ENCODE measurements at regions not wholly inside any gene's neighbourhood (a gene's known extent, or its start where the extent isn't known, plus 50 kb on each side); places are given as distances from the start of the nearest gene placed in this dataset.

DNA sequence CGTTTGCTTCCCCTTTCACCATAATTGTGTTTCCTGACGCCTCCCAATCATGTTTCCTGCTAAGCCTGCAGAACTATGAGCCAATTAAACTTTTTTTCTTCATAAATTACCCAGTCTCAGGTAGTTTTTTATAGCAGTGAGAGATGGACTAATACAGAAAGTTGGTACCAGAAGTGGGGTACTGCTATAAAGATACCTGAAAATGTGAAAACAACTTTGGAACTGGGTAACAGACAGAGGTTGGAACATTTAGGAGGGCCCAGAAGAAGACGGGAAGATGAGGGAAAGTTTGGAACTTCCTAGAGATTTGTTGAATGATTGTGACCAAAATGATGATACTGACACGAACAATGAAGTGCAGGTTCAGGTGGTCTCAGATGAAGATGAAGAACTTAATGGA, 1058.6 kb upstream of the CITED2 start:
- no peaks in the 10 kb centered on the region for H3K27me3 ChIP-seq (ENCODE audit: low read depth)
- H3K9me3 ChIP-seq (replicated peaks): no peaks in the 10 kb centered on the region
- H3K4me1 ChIP-seq: peaks cover 6% of the 10 kb centered on the region
- H3K36me3 ChIP-seq: no peaks in the 10 kb centered on the region
- H3K4me3 ChIP-seq: no peak overlapping the region
- TF ChIP-seq, protein P1, sequence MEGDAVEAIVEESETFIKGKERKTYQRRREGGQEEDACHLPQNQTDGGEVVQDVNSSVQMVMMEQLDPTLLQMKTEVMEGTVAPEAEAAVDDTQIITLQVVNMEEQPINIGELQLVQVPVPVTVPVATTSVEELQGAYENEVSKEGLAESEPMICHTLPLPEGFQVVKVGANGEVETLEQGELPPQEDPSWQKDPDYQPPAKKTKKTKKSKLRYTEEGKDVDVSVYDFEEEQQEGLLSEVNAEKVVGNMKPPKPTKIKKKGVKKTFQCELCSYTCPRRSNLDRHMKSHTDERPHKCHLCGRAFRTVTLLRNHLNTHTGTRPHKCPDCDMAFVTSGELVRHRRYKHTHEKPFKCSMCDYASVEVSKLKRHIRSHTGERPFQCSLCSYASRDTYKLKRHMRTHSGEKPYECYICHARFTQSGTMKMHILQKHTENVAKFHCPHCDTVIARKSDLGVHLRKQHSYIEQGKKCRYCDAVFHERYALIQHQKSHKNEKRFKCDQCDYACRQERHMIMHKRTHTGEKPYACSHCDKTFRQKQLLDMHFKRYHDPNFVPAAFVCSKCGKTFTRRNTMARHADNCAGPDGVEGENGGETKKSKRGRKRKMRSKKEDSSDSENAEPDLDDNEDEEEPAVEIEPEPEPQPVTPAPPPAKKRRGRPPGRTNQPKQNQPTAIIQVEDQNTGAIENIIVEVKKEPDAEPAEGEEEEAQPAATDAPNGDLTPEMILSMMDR (IDR thresholded peaks at IDR 0.05; ENCODE audit: borderline replicate concordance): no peak
- no peak for DNase-seq
- no peak overlapping the region for H3K27ac ChIP-seq (replicated peaks)
- intact Hi-C loops (cut with micrococcal nuclease): no loop called here

DNA sequence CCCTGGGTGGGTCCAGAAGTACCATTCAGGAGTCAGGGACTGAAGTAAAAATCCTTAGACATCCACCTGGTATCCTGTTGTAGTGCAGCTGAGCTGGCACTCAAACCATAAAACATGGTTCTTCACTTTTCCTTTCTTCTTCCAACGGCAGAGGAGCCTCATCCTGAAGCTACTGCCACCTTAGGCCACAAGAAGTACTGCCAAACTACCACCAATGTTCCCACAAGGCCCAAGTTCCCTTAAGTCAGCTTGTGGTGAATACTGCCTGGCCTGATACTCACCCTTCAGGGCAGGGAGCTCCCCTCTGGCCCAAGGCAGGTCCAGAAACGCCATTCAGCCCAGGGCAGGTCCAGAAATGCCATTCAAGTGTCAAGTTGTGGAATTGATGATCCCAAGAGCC, 1053.4 kb upstream of the CITED2 start:
- TF ChIP-seq, protein P1 (IDR thresholded peaks at IDR 0.05; ENCODE audit: borderline replicate concordance): no peak
- no peaks in the 10 kb centered on the region for H3K4me1 ChIP-seq
- peaks cover 18% of the 10 kb centered on the region for H3K9me3 ChIP-seq (replicated peaks)
- no peak for DNase-seq
- no peaks in the 10 kb centered on the region for H3K27me3 ChIP-seq (ENCODE audit: low read depth)
- no peak overlapping the region for H3K4me3 ChIP-seq
- H3K27ac ChIP-seq (replicated peaks): no peak overlapping the region
- no peaks in the 10 kb centered on the region for H3K36me3 ChIP-seq
- intact Hi-C loops (cut with micrococcal nuclease): no loop called here

DNA sequence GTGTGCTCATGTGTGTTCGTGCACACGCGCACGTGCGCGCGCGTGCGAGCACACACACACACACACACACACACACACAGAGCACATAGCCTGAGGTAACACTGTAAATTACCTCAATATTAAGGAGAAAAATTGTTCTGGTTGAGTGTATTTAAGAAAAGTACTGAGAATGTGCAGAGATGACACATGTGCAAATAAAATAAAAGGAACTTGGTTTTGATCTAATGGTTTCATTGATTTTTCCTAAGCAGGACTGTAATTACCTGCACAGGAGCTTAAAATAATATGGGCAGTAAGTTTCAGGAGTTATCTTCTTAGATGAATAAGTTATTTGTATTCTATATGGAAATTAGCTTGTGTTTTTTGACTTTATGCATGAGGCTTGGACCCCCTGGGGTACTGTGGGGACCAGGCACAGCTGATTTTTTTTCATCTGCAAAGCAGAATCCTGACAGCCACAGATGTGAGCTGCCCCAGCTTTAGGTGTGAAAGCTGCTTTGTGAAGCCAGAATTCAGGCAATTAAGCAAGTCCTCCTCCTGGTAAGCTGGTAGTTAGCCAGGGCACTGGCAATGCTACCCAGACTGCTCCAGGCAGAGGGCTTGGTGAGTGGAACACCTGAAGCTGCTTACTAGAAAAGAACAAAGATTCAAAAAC, 1040.6 kb upstream of the CITED2 start:
- DNase-seq: no peak
- Histone ChIP-seq H3K27me3 (ENCODE audit: low read depth) (no peaks in the 10 kb centered on the region), H3K27ac (replicated peaks) (no peak overlapping the region), H3K4me3 (no peak overlapping the region), H3K36me3 (no peaks in the 10 kb centered on the region), H3K4me1 (no peaks in the 10 kb centered on the region), H3K9me3 (replicated peaks) (peaks cover 18% of the 10 kb centered on the region)
- intact Hi-C loops (cut with micrococcal nuclease): no loop called here
- TF ChIP-seq, protein P1 (IDR thresholded peaks at IDR 0.05; ENCODE audit: borderline replicate concordance): no peak

DNA sequence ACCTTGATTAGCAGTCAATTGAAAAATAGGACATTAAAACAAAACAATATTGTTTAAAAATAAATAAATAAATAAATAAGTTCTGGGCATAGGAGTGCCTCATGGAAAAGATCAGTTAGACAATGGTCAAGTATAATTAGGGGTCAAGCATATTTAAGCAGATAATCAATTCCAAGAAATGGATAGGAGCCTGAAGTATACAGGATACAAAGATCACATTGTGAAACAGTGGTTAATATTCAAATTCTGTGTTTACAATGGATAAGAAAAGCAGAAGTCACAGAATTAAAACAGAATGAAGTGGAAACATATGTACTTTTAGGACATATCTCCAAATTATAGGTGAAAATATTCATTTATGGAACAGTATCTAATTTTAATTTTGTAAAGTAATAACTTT, 1028.6 kb upstream of the CITED2 start:
- H3K27ac ChIP-seq (replicated peaks): no peak overlapping the region
- H3K36me3 ChIP-seq: no peaks in the 10 kb centered on the region
- H3K27me3 ChIP-seq (ENCODE audit: low read depth): no peaks in the 10 kb centered on the region
- H3K4me1 ChIP-seq: no peaks in the 10 kb centered on the region
- no peak overlapping the region for H3K4me3 ChIP-seq
- intact Hi-C loops (cut with micrococcal nuclease): no loop called here
- TF ChIP-seq, protein P1 (IDR thresholded peaks at IDR 0.05; ENCODE audit: borderline replicate concordance): no peak
- peaks cover 36% of the 10 kb centered on the region for H3K9me3 ChIP-seq (replicated peaks)
- no peak for DNase-seq

DNA sequence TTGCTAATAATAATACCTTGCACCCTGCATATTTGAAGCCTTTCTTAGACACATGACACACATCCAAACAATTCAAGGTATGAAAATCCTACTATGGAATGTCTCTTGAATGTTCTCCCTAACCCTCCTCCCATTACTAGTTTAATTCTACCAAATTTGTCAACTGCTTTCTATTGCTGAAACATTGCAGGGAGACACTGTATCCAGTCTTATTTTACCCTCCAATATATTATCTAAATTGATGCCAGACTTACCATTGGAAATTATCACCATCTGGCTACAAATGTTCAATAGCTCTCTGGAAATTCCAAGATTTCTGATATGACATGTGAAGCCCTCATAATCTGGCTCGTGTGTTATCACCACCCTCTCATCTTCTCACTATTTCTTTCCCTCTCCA, 1027.3 kb upstream of the CITED2 start:
- Histone ChIP-seq H3K4me1 (no peaks in the 10 kb centered on the region), H3K4me3 (no peak overlapping the region), H3K9me3 (replicated peaks) (peaks cover 23% of the 10 kb centered on the region), H3K36me3 (no peaks in the 10 kb centered on the region), H3K27ac (replicated peaks) (no peak overlapping the region), H3K27me3 (ENCODE audit: low read depth) (no peaks in the 10 kb centered on the region)
- TF ChIP-seq, protein P1 (IDR thresholded peaks at IDR 0.05; ENCODE audit: borderline replicate concordance): no peak
- DNase-seq: no peak
- intact Hi-C loops (cut with micrococcal nuclease): no loop called here
